ENCODE measurements at regions not wholly inside any gene's neighbourhood (a gene's known extent, or its start where the extent isn't known, plus 50 kb on each side); places are given as distances from the start of the nearest gene placed in this dataset.

GRCh38 chr11:81995889-81996288 is 737.8 kb downstream of the FAM181B start:
- H3K9me3 ChIP-seq (ENCODE audit: control insufficient read depth, insufficient read depth, low read length): no peaks in the 10 kb centered on the region
- no peaks in the 10 kb centered on the region for H4K20me1 ChIP-seq (ENCODE audit: control insufficient read depth, insufficient read depth, low read depth, low read length)
- H3K4me3 ChIP-seq (ENCODE audit: low read length): no peak overlapping the region
- no peak overlapping the region for H3K4me2 ChIP-seq (ENCODE audit: low read length)
- H3F3A ChIP-seq (ENCODE audit: control insufficient read depth, insufficient read depth): no peaks in the 10 kb centered on the region
- H3K27me3 ChIP-seq (ENCODE audit: control insufficient read depth, low read length): no peaks in the 10 kb centered on the region
- no peaks in the 10 kb centered on the region for H3K36me3 ChIP-seq (ENCODE audit: control insufficient read depth, low read length)
- H3K4me1 ChIP-seq (ENCODE audit: control insufficient read depth, low read length): no peaks in the 10 kb centered on the region
- no peaks in the 10 kb centered on the region for H3K9me2 ChIP-seq (replicated peaks; ENCODE audit: control insufficient read depth, low read length)
- H3K27ac ChIP-seq (ENCODE audit: low read depth, low read length): no peak overlapping the region
- no peaks in the 10 kb centered on the region for H3K79me2 ChIP-seq (ENCODE audit: control insufficient read depth, low read length)
- TF ChIP-seq, protein P1, sequence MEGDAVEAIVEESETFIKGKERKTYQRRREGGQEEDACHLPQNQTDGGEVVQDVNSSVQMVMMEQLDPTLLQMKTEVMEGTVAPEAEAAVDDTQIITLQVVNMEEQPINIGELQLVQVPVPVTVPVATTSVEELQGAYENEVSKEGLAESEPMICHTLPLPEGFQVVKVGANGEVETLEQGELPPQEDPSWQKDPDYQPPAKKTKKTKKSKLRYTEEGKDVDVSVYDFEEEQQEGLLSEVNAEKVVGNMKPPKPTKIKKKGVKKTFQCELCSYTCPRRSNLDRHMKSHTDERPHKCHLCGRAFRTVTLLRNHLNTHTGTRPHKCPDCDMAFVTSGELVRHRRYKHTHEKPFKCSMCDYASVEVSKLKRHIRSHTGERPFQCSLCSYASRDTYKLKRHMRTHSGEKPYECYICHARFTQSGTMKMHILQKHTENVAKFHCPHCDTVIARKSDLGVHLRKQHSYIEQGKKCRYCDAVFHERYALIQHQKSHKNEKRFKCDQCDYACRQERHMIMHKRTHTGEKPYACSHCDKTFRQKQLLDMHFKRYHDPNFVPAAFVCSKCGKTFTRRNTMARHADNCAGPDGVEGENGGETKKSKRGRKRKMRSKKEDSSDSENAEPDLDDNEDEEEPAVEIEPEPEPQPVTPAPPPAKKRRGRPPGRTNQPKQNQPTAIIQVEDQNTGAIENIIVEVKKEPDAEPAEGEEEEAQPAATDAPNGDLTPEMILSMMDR (IDR thresholded peaks at IDR 0.05; ENCODE audit: low read depth, low read length, poor library complexity, severe bottlenecking): no peak
- TF ChIP-seq EZH2phosphoT487 (IDR thresholded peaks at IDR 0.05; ENCODE audit: borderline replicate concordance, low read length): no peak

DNA sequence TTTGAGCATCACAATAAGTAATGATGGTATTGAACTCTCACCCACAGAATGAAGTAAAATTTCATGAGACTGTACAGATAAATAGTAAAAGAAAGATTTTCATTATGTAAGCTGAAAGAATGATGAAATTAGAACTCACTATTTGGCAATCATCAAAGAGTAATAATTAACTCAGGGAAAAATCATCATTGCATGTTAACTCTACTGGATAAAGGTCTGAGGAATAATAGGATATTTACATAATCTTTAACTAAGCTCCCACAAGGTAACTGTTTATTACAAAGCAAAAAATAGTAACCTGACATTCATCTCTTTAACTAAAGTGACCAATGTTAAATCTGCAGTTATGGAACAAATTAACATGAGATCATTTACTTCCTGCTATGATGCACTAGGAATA is 739.9 kb downstream of the FAM181B start:
- H3K27me3 ChIP-seq (ENCODE audit: control insufficient read depth, low read length): no peaks in the 10 kb centered on the region
- no peaks in the 10 kb centered on the region for H3K9me2 ChIP-seq (replicated peaks; ENCODE audit: control insufficient read depth, low read length)
- no peaks in the 10 kb centered on the region for H3F3A ChIP-seq (ENCODE audit: control insufficient read depth, insufficient read depth)
- H3K9me3 ChIP-seq (ENCODE audit: control insufficient read depth, insufficient read depth, low read length): no peaks in the 10 kb centered on the region
- no peaks in the 10 kb centered on the region for H3K4me1 ChIP-seq (ENCODE audit: control insufficient read depth, low read length)
- no peak overlapping the region for H3K4me3 ChIP-seq (ENCODE audit: low read length)
- no peaks in the 10 kb centered on the region for H4K20me1 ChIP-seq (ENCODE audit: control insufficient read depth, insufficient read depth, low read depth, low read length)
- H3K79me2 ChIP-seq (ENCODE audit: control insufficient read depth, low read length): no peaks in the 10 kb centered on the region
- no peak overlapping the region for H3K4me2 ChIP-seq (ENCODE audit: low read length)
- H3K27ac ChIP-seq (ENCODE audit: low read depth, low read length): no peak overlapping the region
- TF ChIP-seq, protein P1 (IDR thresholded peaks at IDR 0.05; ENCODE audit: low read depth, low read length, poor library complexity, severe bottlenecking): no peak
- no peak for TF ChIP-seq EZH2phosphoT487 (IDR thresholded peaks at IDR 0.05; ENCODE audit: borderline replicate concordance, low read length)
- H3K36me3 ChIP-seq (ENCODE audit: control insufficient read depth, low read length): no peaks in the 10 kb centered on the region

- no peaks in the 10 kb centered on the region for H3K79me2 ChIP-seq (ENCODE audit: control insufficient read depth, low read length)
- H3K4me2 ChIP-seq (ENCODE audit: low read length): no peak overlapping the region
- no peaks in the 10 kb centered on the region for H3K9me2 ChIP-seq (replicated peaks; ENCODE audit: control insufficient read depth, low read length)
- H3K9me3 ChIP-seq (ENCODE audit: control insufficient read depth, insufficient read depth, low read length): no peaks in the 10 kb centered on the region
- H3K4me3 ChIP-seq (ENCODE audit: low read length): no peak overlapping the region
- no peaks in the 10 kb centered on the region for H4K20me1 ChIP-seq (ENCODE audit: control insufficient read depth, insufficient read depth, low read depth, low read length)
- no peaks in the 10 kb centered on the region for H3K4me1 ChIP-seq (ENCODE audit: control insufficient read depth, low read length)
- TF ChIP-seq, protein P1 (IDR thresholded peaks at IDR 0.05; ENCODE audit: low read depth, low read length, poor library complexity, severe bottlenecking): no peak
- TF ChIP-seq EZH2phosphoT487 (IDR thresholded peaks at IDR 0.05; ENCODE audit: borderline replicate concordance, low read length): no peak
- H3K27me3 ChIP-seq (ENCODE audit: control insufficient read depth, low read length): no peaks in the 10 kb centered on the region
- no peak overlapping the region for H3K27ac ChIP-seq (ENCODE audit: low read depth, low read length)
- no peaks in the 10 kb centered on the region for H3K36me3 ChIP-seq (ENCODE audit: control insufficient read depth, low read length)
- H3F3A ChIP-seq (ENCODE audit: control insufficient read depth, insufficient read depth): no peaks in the 10 kb centered on the region
Observed at GRCh38 chr11:81990659-81991443, 742.8 kb downstream of the FAM181B start.
